HTR-8/SVneo (cell line): ENCODE measurements at regions not wholly inside any gene's neighbourhood (a gene's known extent, or its start where the extent isn't known, plus 50 kb on each side); places are given as distances from the start of the nearest gene placed in this dataset.
"Not testable (repeated sequence)": the region's sequence is repeated elsewhere in the genome, so short reads cannot be mapped to it uniquely, and the experiment has no call there.

Experiments used
- DNase-seq: peaks from one replicate; pipeline ENCODE4 v3.0.0; 2011; ENCODE audit warnings: low spot score, mixed read lengths; ENCODE audit not compliant: insufficient read length
- FAIRE-seq: peaks from 2 replicates; lab custom pipeline; 2011; peaks lifted over from hg19 to GRCh38; lab: Jason Lieb, UNC

DNA sequence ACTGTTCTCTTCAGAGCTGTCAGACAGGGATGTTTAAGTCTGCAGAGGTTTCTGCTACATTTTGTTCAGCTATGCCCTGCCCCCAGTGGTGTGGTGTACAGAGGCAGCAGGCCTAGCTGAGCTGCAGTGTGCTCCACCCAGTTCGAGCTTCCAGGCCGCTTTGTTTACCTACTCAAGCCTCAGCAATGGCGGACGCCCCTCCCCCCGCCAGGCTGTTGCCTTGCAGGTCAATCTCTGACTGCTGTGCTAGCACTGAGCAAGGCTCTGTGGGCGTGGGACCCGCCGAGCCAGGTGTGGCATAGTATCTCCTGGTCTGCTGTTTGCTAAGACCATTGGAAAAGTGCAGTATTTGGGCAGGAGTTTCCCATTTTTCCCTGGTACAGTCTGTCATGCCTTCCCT is 1923.1 kb downstream of the LRRC4C start:
- not testable (repeated sequence) for FAIRE-seq, DNase-seq
